H7 (cell line): ENCODE measurements at regions not wholly inside any gene's neighbourhood (a gene's known extent, or its start where the extent isn't known, plus 50 kb on each side); places are given as distances from the start of the nearest gene placed in this dataset.

Source experiments
- DNase-seq: peaks from one replicate; pipeline ENCODE4 v3.0.0; 2012
- H3K27me3 ChIP-seq: 2 replicates; pipeline ENCODE4 v1.6.0; 2011; ENCODE audit warnings: mild to moderate bottlenecking, low read length; ENCODE audit not compliant: control insufficient read depth, insufficient read depth
- H3K36me3 ChIP-seq: replicated peaks from 2 replicates; pipeline ENCODE4 v1.5.1; 2011; ENCODE audit warnings: low read length; ENCODE audit not compliant: control insufficient read depth, insufficient read depth
- H3K4me3 ChIP-seq: 2 replicates; pipeline ENCODE4 v1.5.1; 2011; ENCODE audit warnings: low read depth, mild to moderate bottlenecking, control low read depth, low read length, moderate library complexity; ENCODE audit not compliant: insufficient read depth

- Histone ChIP-seq H3K36me3 (no peaks in the 10 kb centered on the region), H3K4me3 (no peak overlapping the region), H3K27me3 (no peaks in the 10 kb centered on the region)
- no peak for DNase-seq
Measured at GRCh38 chr10:107831772-107832171, 667.3 kb upstream of the SORCS1 start.

GRCh38 chr10:107829161-107829560, 664.7 kb upstream of the SORCS1 start:
- H3K36me3 ChIP-seq = no peaks in the 10 kb centered on the region
- H3K27me3 ChIP-seq = no peaks in the 10 kb centered on the region
- no peak overlapping the region for H3K4me3 ChIP-seq
- no peak for DNase-seq

GRCh38 chr10:107826171-107826570, 661.7 kb upstream of the SORCS1 start:
- no peaks in the 10 kb centered on the region for H3K36me3 ChIP-seq
- no peaks in the 10 kb centered on the region for H3K27me3 ChIP-seq
- no peak for DNase-seq
- H3K4me3 ChIP-seq = no peak overlapping the region

- Histone ChIP-seq H3K4me3 (no peak overlapping the region), H3K27me3 (no peaks in the 10 kb centered on the region), H3K36me3 (no peaks in the 10 kb centered on the region)
- DNase-seq = peak; percentile 18
Measured at GRCh38 chr10:107814865-107815487, 650.5 kb upstream of the SORCS1 start.

- Histone ChIP-seq H3K27me3 (no peaks in the 10 kb centered on the region), H3K36me3 (no peaks in the 10 kb centered on the region), H3K4me3 (no peak overlapping the region)
- DNase-seq = no peak
Measured at GRCh38 chr10:107813451-107814162, 649.1 kb upstream of the SORCS1 start.

- H3K27me3 ChIP-seq = no peaks in the 10 kb centered on the region
- no peaks in the 10 kb centered on the region for H3K36me3 ChIP-seq
- no peak for DNase-seq
- no peak overlapping the region for H3K4me3 ChIP-seq
Measured at GRCh38 chr10:107809889-107810288, 645.4 kb upstream of the SORCS1 start.

- H3K27me3 ChIP-seq = no peaks in the 10 kb centered on the region
- DNase-seq = no peak
- H3K4me3 ChIP-seq = no peak overlapping the region
- H3K36me3 ChIP-seq = no peaks in the 10 kb centered on the region
Measured at GRCh38 chr10:107807836-107808235, 643.3 kb upstream of the SORCS1 start.

GRCh38 chr10:107806026-107806425, 641.5 kb upstream of the SORCS1 start:
- no peaks in the 10 kb centered on the region for H3K27me3 ChIP-seq
- DNase-seq = no peak
- no peaks in the 10 kb centered on the region for H3K36me3 ChIP-seq
- H3K4me3 ChIP-seq = no peak overlapping the region

- Histone ChIP-seq H3K4me3 (no peak overlapping the region), H3K36me3 (no peaks in the 10 kb centered on the region), H3K27me3 (no peaks in the 10 kb centered on the region)
- DNase-seq = no peak
Measured at GRCh38 chr10:107803546-107803945, 639.0 kb upstream of the SORCS1 start.

- Histone ChIP-seq H3K27me3 (no peaks in the 10 kb centered on the region), H3K36me3 (no peaks in the 10 kb centered on the region), H3K4me3 (no peak overlapping the region)
- DNase-seq = no peak
Measured at GRCh38 chr10:107800061-107800460, 635.6 kb upstream of the SORCS1 start.

- DNase-seq = no peak
- no peak overlapping the region for H3K4me3 ChIP-seq
Measured at GRCh38 chr10:107790271-107790670, 625.8 kb upstream of the SORCS1 start.

GRCh38 chr10:107771066-107771465, 606.6 kb upstream of the SORCS1 start:
- Histone ChIP-seq H3K27me3 (no peaks in the 10 kb centered on the region), H3K4me3 (no peak overlapping the region), H3K36me3 (no peaks in the 10 kb centered on the region)
- DNase-seq = no peak

More at GRCh38 chr10:107790271-107790670, 625.8 kb upstream of the SORCS1 start:
- H3K27me3 ChIP-seq = no peaks in the 10 kb centered on the region
- H3K36me3 ChIP-seq = no peaks in the 10 kb centered on the region

GRCh38 chr10:107767185-107767584, 602.7 kb upstream of the SORCS1 start:
- Histone ChIP-seq H3K36me3 (no peaks in the 10 kb centered on the region), H3K4me3 (no peak overlapping the region), H3K27me3 (no peaks in the 10 kb centered on the region)
- no peak for DNase-seq

GRCh38 chr10:107754814-107755213, 590.3 kb upstream of the SORCS1 start:
- no peak overlapping the region for H3K4me3 ChIP-seq
- no peaks in the 10 kb centered on the region for H3K36me3 ChIP-seq
- H3K27me3 ChIP-seq = no peaks in the 10 kb centered on the region
- no peak for DNase-seq

- Histone ChIP-seq H3K4me3 (no peak overlapping the region), H3K27me3 (no peaks in the 10 kb centered on the region), H3K36me3 (no peaks in the 10 kb centered on the region)
- no peak for DNase-seq
Measured at GRCh38 chr10:107749235-107749634, 584.7 kb upstream of the SORCS1 start.
